GM12878 (cell line): ENCODE measurements at regions not wholly inside any gene's neighbourhood (a gene's known extent, or its start where the extent isn't known, plus 50 kb on each side); places are given as distances from the start of the nearest gene placed in this dataset.

Experiments used
- MTA3 ChIP-seq: IDR thresholded peaks from 2 replicates; pipeline ENCODE4 v1.6.1; 2012; ENCODE audit warnings: low read length, inconsistent platforms, borderline replicate concordance
- PKNOX1 ChIP-seq: fragments of 450-650 bp; IDR thresholded peaks from 2 replicates; pipeline ENCODE4 v1.6.1; 2016; ENCODE audit warnings: mild to moderate bottlenecking
- SMAD5 ChIP-seq: IDR thresholded peaks from 2 replicates; pipeline ENCODE4 v1.6.1; 2016; ENCODE audit warnings: antibody characterized with exemption, low read depth

GRCh38 chr1:159370855-159371254, 61.1 kb upstream of the OR10J4 start (continued):
- TF ChIP-seq PKNOX1 (no peak), SMAD5 (no peak), MTA3 (no peak)
- TF ChIP-seq, all 136 proteins: peak for 0
